K562 (cell line): ENCODE measurements at regions not wholly inside any gene's neighbourhood (a gene's known extent, or its start where the extent isn't known, plus 50 kb on each side); places are given as distances from the start of the nearest gene placed in this dataset.

ENCODE experiments used
- EZH2 ChIP-seq: IDR thresholded peaks from 2 replicates; pipeline ENCODE4 v1.6.1; 2012; ENCODE audit warnings: low read depth, mild to moderate bottlenecking, inconsistent platforms, low read length, borderline replicate concordance
- NFYB ChIP-seq: IDR thresholded peaks from 2 replicates; pipeline ENCODE4 v1.6.1; 2011; ENCODE audit warnings: mild to moderate bottlenecking, moderate library complexity; ENCODE audit not compliant: insufficient read length; ENCODE audit errors: extremely low read depth
- SMC3 ChIP-seq: conservative IDR thresholded peaks from 2 replicates; pipeline ENCODE4 v1.6.1; 2011; ENCODE audit warnings: low read depth, low read length, improper control_type of control experiment; ENCODE audit not compliant: insufficient read depth
- ZNF644 ChIP-seq: fragments of 200-800 bp; sonication (Bioruptor generic); IDR thresholded peaks from 2 replicates; pipeline ENCODE4 v1.6.1; 2016; ENCODE audit warnings: low read depth, missing genetic modification characterization, missing compliant biosample characterization

DNA sequence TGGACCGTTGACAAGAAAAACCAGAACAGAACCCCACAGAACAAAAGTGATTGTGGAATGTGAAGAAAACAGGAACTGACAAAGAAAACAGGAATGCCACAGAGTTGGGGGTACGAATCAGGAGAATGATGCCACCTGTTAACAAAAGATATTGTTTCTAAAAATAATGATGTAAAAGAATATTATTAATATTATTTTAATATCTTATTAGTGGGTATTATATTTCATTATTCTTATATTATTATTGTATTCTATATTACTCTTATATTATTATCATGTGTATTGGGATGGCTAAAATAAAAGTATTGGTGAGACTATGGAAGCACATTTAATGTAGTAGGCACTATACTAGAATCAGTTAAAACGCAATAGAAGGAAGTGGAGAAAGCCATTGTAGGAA, 659.0 kb upstream of the PCDH15 start:
- TF ChIP-seq SMC3 (no peak), EZH2 (no peak), NFYB (no peak), ZNF644 (tag) (no peak)
